ENCODE measurements at regions not wholly inside any gene's neighbourhood (a gene's known extent, or its start where the extent isn't known, plus 50 kb on each side); places are given as distances from the start of the nearest gene placed in this dataset.

- no peak overlapping the region for H3K4me3 ChIP-seq (replicated peaks; ENCODE audit: low read depth, low read length)
- H3K36me3 ChIP-seq (ENCODE audit: control insufficient read depth, insufficient read depth, low read length), result no peaks in the 10 kb centered on the region
- TF ChIP-seq CTCF (IDR thresholded peaks at IDR 0.05; ENCODE audit: insufficient read depth, low read length, poor library complexity, severe bottlenecking), result no peak
- no peak for DNase-seq (ENCODE audit: extremely low read depth, insufficient read length)
- H3K27me3 ChIP-seq (replicated peaks; ENCODE audit: control insufficient read depth, insufficient read depth, low read length), result no peaks in the 10 kb centered on the region
Observed at GRCh38 chr14:81681541-81681940, 147.9 kb upstream of the SEL1L start.

GRCh38 chr14:81682134-81682533, 148.5 kb upstream of the SEL1L start:
- TF ChIP-seq CTCF (IDR thresholded peaks at IDR 0.05; ENCODE audit: insufficient read depth, low read length, poor library complexity, severe bottlenecking), result no peak
- no peak for DNase-seq (ENCODE audit: extremely low read depth, insufficient read length)
- Histone ChIP-seq H3K27me3 (replicated peaks; ENCODE audit: control insufficient read depth, insufficient read depth, low read length) (no peaks in the 10 kb centered on the region), H3K36me3 (ENCODE audit: control insufficient read depth, insufficient read depth, low read length) (no peaks in the 10 kb centered on the region), H3K4me3 (replicated peaks; ENCODE audit: low read depth, low read length) (no peak overlapping the region)

- Histone ChIP-seq H3K36me3 (ENCODE audit: control insufficient read depth, insufficient read depth, low read length) (no peaks in the 10 kb centered on the region), H3K4me3 (replicated peaks; ENCODE audit: low read depth, low read length) (no peak overlapping the region), H3K27me3 (replicated peaks; ENCODE audit: control insufficient read depth, insufficient read depth, low read length) (no peaks in the 10 kb centered on the region)
- no peak for TF ChIP-seq CTCF (IDR thresholded peaks at IDR 0.05; ENCODE audit: insufficient read depth, low read length, poor library complexity, severe bottlenecking)
- DNase-seq (ENCODE audit: extremely low read depth, insufficient read length), result no peak
Observed at GRCh38 chr14:81682701-81683100, 149.0 kb upstream of the SEL1L start.

GRCh38 chr14:81684696-81685095, 151.0 kb upstream of the SEL1L start:
- Histone ChIP-seq H3K36me3 (ENCODE audit: control insufficient read depth, insufficient read depth, low read length) (no peaks in the 10 kb centered on the region), H3K4me3 (replicated peaks; ENCODE audit: low read depth, low read length) (no peak overlapping the region), H3K27me3 (replicated peaks; ENCODE audit: control insufficient read depth, insufficient read depth, low read length) (no peaks in the 10 kb centered on the region)
- DNase-seq (ENCODE audit: extremely low read depth, insufficient read length), result no peak
- TF ChIP-seq CTCF (IDR thresholded peaks at IDR 0.05; ENCODE audit: insufficient read depth, low read length, poor library complexity, severe bottlenecking), result no peak

- no peak for DNase-seq (ENCODE audit: extremely low read depth, insufficient read length)
- H3K4me3 ChIP-seq (replicated peaks; ENCODE audit: low read depth, low read length), result no peak overlapping the region
- TF ChIP-seq CTCF (IDR thresholded peaks at IDR 0.05; ENCODE audit: insufficient read depth, low read length, poor library complexity, severe bottlenecking), result no peak
- no peaks in the 10 kb centered on the region for H3K36me3 ChIP-seq (ENCODE audit: control insufficient read depth, insufficient read depth, low read length)
- H3K27me3 ChIP-seq (replicated peaks; ENCODE audit: control insufficient read depth, insufficient read depth, low read length), result no peaks in the 10 kb centered on the region
Observed at GRCh38 chr14:81686512-81686911, 152.9 kb upstream of the SEL1L start.

- no peaks in the 10 kb centered on the region for H3K36me3 ChIP-seq (ENCODE audit: control insufficient read depth, insufficient read depth, low read length)
- TF ChIP-seq CTCF (IDR thresholded peaks at IDR 0.05; ENCODE audit: insufficient read depth, low read length, poor library complexity, severe bottlenecking), result no peak
- no peak overlapping the region for H3K4me3 ChIP-seq (replicated peaks; ENCODE audit: low read depth, low read length)
- no peaks in the 10 kb centered on the region for H3K27me3 ChIP-seq (replicated peaks; ENCODE audit: control insufficient read depth, insufficient read depth, low read length)
- no peak for DNase-seq (ENCODE audit: extremely low read depth, insufficient read length)
Observed at GRCh38 chr14:81691931-81692330, 158.3 kb upstream of the SEL1L start.
